CD4-positive, alpha-beta T cell treated with Interleukin-2 at 100 ng/mL for 4 hours (primary cell): ENCODE measurements at regions not wholly inside any gene's neighbourhood (a gene's known extent, or its start where the extent isn't known, plus 50 kb on each side); places are given as distances from the start of the nearest gene placed in this dataset.
"Not testable (repeated sequence)": the region's sequence is repeated elsewhere in the genome, so short reads cannot be mapped to it uniquely, and the experiment has no call there.

Experiments
- DNase-seq: peaks from one replicate; pipeline ENCODE4 v3.0.0-alpha.2; 2020; ENCODE audit warnings: low spot score

DNA sequence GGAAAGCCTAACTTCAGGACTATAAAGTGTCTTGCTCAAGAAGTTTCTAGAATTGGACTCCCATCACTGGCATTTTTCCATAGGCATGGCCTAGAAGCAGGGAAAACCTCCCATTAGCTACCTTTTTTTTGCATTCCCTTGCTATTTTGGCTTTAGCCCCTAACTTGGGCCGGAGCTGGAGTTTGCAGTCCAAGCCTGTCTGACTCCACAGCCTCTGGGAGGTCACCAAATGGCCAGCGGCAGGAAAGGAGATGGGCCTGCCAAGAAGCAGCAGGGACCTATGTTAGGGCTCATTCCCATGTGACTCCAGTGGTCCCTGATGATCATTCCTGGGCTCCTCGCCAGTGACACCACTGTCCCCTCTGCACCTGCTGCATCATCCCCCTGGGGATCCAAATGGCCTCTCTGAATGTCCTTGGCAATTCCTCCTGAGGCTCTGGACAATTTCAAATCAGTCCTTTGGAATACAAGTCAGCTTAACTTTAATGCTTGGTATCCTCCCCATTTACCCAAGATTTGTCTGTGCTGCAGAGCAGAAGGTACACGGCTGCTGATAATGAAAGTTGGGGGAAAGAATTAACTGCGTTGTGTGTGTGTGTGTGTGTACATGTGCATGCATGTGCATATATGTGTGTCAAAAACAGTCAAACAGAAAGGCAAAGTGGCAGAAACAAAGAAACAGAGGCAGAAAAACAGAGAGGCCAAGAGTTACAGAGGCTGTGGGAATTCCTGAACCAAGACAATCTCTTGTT is 69.8 kb upstream of the SERP2 start:
- no peak for DNase-seq

DNA sequence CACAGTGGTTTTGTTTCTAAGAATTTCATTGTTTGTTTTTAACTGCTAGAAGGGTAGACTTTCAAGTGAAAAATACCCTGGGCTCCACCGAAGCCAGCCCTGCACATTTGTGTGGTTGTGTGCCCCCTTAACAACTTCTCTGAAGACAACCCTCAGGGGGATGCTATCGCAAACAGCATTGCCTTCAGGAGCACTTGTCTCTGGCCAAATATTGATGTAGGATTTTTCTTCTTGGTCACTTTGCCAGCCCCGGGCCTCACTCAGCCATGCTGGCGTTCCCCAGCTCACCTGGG is 69.2 kb upstream of the SERP2 start:
- DNase-seq = no peak

DNA sequence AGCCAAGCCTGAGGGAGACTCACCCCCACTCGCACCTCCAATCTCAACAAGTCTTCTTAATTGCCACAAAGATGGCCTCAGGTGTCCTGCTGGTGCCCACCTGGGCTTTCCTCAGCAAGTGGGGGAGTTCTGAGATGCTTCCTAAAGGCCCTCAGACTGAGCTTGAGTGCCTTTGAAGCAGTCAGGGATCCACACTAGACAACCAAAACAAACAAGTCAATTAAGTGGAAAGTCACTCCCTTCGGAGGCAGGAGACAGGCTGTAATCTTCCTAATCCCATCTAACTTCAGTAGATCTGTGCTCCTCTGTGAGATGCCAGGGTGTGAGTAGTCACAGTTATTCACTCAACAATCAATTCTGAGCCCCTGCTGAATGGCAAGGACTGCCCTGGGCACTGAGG is 68.3 kb upstream of the SERP2 start:
- no peak for DNase-seq

DNA sequence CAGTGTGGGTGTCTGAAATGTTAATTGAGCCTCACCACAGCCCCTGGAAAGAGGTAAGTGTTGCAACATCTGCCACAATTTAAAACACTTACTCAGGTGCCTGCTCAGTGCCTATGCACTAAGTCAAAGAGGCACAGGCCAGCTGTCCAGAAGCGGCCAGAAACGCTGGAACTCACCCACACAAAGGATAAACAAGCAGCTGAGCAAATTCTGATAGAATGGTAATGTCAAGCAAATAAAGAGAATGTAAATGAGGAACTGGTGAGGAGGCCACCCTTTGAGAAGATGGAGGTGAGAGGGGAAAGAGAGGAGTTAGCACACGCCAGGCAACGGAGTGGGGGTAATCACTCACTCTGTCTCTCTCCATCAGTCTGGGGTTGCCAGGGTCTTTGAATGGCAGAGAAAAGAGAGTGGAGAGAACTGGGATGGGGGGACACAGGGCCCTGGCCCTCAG is 67.7 kb upstream of the SERP2 start:
- DNase-seq = no peak

DNA sequence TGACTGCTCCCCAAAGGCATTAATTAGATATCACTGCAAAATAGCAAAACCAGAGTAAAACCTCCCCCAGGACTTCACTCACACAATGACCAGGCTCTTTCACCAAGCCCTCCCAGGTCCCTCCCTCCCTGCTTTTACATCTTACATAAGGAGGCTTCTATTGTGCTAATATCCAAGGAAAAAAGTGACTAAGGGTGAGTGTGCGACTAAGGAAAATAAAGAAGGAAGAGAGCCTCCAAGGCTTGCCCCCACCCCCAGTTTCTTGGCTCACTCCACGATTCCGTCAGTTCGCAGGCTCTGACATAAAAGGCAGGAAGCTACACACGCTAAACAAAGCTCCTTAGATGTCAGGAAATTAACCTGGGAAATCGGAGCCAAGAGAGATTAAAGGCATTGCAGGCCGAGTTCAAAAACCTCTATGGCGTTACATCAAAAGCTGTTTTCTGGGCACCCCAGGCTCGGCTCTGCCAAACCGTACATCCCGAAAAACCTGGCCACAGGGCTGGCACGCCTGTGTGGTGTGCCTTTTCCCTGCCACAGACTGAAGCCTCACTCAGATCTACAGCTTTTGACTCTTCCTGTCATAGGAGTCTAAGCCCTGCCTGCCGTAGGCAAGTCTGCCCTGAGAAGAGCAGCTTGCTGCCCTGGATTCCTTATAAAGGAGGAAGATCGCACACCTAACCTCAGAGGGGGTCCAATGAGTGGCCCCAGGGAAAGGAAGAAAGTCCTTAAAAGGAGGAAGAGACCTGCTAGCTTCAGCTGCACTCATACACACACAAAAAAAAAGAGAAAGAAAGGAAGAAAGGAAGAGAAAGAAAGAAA is 67.0 kb upstream of the SERP2 start:
- DNase-seq = no peak

DNA sequence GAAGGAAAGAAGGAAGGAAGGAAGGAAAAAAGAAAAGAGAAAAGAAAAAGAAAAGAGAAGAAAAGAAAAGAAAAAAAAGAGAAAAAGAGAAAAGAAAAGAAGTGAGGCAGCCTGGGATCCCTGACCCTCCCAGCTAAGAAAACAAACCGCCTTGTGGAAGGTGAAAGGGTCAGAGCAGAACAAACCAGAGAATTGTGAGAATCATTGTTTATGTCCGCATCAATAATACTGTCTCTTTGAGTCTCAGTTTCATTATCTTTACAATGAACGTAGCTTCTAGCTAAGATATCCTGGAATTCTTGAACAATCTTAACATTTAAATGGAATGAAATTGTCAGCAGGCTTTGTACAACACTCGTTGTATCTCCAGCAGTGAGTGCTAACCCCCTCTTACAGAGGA is 66.4 kb upstream of the SERP2 start:
- DNase-seq = no peak

DNA sequence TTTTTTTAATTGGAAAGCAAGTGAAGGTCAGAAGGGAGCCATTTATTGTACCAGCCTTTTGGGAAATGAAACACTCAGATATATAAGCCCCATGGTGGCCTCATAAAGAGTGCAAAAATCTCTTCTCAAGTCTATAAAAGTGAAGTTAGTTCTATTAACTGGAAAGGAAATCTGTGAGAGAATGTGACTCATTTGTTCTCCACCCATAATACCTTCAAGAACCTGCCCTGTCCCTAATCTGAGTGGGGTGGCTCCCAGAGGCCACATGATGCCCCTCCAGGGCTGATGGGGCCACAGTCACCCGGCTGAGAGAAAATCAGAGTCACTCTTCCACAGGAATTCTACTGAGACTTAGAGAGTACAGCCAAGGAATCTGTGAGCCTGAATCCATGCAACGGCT is 65.8 kb upstream of the SERP2 start:
- DNase-seq = no peak

DNA sequence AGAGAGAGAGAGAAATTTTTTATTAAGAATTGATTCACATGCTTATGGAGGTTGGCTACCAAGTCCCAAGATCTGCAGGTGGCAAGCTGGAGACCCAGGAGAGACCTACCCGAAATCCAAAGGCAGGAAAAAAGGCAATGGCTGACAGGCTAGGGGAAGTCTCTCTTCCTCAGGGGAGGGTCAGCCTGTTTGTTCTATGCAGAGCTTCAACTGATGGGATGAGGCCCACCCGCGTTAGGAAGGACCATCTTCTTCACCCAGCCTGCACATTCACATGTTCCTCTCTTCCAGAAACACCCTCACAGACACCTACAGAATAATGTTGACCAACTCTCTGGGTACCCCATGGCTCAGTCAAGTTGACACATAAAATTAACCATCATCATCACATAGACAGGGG is 65.3 kb upstream of the SERP2 start:
- DNase-seq = no peak

DNA sequence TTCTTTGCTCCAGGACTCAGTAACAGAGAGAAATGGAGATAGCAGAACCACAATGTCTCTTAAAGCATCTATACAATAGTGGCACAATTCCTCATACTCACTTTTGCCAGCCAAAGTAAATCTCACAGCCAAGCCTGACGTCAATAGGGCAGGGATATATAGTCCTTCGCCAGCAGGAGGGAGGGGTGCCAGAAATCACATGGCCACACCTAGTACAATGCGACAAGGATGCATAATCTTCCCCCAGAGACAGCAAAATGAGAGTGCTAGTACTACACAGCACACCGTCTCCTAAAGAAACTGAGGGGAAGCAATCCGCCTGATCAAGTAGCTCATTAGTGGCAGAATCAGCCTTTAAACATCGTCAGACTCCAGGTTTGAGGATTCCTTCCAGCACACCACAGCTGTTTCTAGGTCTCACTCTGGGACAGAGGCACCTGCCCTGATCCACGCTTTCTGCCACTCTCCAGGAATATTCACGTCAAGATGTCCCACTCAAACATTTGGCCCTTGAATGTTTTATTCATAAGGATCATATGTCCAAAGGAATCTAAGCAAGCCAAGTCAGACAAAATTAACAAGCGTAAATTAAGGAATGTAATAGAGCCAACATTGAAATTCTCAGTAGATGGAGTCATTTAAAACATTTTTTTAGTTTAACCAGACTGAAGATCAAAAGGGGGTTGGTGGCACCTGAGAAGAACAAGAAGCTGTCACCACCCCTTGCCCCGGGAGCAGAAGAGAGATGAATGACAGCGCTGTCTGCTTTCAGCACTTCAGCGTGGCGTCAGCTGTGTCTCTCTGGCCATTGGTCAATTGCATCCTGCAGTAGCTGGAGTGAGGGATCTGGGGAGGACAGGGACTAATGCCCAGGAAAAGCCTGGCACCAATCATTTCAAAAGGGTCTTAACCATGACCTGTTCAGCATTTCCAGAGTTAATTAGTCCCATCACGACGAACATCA is 63.5 kb upstream of the SERP2 start:
- DNase-seq = no peak

DNA sequence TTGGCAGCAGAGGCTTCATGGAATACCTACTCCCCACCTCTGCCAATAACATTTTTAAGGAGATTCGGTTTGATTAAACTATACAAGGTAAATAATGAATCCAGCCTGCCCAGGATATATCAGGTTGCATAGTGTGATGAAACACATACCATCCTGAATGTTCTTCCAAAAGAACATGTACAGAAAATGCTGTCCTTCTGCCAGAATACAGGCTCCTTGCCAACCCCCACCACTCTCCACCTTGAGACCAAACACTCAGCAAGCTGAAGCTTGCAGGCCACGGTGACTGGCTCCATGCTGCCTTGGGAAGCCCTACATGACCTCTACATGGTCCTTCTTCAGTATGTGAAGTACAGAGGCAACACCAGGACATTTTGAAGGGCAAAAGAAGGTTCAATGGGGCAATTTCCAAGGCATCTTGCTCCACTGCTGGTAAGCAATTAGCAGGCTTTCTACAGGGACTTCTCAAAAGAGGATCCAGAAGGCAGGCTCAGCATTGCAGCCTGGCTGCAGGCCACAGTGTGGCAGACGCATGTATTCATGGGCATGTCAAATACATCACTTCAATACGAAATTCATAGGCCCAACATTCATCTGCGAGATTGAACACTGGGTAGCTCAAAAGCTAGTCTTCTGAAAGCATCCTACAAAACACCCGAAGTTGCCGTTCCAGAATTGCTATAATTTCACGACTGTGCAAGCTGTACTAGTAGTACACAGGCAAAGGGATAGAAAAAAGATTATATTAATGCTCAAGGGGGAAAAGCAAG is 62.4 kb upstream of the SERP2 start:
- DNase-seq = no peak

DNA sequence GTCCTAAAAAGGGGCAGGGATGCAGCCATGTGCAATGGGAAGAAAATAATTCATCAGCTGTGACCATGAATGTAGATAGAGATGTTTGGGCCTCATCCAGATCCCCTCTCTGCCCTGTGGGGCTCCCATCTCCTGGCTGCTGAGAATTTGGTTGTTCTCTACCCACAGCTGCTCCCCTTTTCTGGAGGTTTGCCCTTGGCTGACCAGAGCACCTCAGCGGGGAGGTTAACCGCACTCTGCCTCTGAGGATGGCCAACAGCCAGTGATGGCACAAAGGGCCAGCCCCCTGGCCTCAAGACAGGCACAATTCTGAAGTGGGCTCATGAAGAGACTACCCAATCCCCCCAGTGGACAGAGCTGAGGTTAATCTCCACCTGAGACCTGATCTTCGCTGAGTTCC is 61.5 kb upstream of the SERP2 start:
- DNase-seq = no peak

DNA sequence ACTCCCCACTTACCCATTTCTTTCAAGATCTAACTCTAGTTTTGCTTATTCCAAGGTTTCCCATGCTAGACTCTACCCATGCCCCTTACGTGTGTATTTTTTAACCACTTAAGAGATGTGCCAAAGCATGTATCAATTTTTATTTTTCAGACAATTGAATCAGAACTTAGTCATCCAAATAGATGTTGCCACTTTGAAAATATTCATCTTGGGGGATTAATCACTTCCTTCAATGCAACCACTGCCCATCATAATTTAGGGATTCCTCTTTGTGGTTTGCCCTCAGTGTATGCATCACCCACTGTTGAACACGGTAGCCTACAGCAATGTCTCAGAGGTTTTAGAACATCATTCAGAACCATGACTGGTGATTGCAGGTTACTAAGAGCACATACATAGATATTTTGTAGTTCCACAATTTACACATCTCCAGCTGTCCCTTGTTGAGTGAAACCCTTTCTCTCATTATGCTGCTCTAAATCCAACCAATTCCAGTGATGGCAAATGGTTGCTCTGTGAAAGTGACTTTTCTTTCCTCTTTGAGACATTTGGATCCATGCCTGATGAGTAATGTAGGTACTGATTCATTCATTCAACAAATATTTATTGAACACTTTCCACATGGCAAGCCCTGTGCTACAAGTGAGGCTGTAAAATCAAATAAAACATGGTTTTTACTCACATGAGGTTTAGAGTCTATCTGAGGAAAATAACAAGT is 60.6 kb upstream of the SERP2 start:
- DNase-seq = no peak

DNA sequence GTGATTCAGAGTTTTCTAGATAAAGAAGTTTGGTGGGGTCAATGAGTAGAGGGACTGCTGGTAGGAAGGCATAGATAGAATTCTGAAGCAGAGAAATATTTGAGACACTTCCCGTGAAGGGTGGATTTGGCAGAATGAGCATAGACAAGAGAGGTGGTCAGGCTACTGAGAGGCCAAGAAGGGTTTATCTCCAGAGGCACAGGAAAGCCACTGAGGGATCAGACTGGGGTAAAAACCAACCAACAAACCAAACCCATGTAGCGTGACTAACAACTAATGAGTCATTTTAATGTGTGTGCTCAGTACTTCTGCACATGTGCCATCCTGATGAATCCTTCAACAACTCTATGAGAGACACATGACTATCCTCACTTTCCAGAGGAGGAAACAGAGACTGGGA is 60.0 kb upstream of the SERP2 start:
- no peak for DNase-seq

DNA sequence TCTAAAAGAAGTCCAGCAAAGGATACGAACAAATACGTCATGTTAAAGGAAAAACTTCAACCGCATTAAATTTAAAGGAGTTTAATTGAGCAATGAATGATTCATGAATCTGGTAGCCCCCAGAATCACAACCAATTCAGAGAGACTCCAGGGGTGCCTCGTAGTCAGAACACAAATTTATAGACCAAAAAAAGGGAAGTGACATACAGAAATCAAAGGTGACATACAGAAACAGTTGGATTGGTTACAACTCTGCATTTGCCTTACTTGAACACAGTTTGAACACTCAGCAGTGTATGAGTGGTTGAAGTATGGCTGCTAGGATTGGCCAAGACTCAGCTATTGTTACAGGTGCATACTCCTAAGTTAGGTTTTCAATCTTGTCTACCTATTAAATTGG is 59.5 kb upstream of the SERP2 start:
- not testable (repeated sequence) for DNase-seq

DNA sequence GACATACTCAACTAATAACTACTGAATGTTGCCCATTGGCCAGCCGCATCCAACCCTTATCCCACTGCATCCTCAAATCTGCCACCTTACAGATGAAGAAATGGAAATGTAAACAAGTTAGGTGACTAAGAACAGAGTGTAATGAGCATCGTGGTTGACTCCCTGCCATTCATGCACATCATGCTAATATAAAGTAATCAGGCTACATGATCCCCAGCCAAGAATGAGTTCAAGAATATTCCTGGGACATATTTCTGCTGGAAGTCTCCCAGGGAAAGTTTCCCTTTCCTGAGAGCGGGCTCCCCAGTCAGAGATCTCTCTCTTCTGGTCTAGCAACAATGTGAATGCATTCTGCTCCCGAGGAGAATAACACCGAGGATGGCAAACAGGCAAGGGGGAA is 55.9 kb upstream of the SERP2 start:
- no peak for DNase-seq

DNA sequence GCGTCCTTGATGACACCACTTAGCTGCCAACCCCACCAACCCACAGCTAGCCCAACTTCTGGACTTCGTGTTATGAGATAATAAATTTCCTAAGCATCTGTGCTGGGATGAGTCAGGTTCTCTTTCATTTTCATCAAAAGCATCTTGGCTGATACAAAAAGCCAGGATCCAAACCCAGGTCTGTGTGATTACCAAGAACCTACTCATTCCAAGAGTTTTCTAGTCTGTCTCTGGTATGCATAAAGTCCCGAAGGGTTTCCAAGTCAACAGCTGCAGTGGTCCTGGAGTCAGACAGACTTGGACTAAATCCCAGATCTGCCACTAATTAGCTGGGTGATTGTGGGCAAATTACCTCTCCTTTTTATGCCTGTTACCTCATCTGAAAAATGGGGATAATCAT is 55.5 kb upstream of the SERP2 start:
- DNase-seq = no peak

DNA sequence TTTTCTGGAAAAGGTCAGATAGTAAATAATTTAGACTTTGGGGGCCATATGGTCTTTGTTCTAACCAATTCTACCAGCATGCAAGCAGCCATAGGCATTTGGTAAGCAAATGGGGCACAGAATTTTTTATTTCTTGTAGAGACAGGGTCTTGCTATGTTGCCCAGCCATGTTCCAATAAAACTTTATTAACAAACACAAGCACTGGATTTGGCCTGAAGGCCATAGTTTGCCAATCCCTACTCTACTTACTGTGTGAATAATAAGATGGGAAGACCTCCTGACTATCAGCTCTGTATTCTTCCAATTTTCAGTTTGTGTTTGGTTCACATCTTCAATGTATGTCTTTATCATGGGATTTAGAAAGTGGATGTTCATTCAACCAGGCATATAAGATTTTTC is 53.0 kb upstream of the SERP2 start:
- DNase-seq = no peak

DNA sequence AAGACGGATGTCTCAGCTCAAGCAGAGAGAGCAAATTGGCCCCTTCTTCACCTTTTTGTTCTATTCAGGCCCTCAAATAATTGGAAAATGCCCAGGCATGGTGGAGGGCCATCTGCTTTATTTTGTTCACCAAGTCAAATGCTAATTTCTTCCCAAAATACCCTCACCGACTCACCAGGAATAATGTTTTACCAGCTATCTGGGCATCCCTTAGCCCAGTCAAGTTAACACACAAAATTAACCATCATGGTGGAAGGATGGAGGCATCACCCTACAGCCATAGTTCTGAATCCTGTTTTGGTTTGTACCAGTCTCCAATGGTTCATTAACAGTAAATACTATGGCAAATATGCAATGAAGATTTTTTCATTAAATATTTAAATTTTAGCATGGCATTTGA is 51.7 kb upstream of the SERP2 start:
- no peak for DNase-seq

DNA sequence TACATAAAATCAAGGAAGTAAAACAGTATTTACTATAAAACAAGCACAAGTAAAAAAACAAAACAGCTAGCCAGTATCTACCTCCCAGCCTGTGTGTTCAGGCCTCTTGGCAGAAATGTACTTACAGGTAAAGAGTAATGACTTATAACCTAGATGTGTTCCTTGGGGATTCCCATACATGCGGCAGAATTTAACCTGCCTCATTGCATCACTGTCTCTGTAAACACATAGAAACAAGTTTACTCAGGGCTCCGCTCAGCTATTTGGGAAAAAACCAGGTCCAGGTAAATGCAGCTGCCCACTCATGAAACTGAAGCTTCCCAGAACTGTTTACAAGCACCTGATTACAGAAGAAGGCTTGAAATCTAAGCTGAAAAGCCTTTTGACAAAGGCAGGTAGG is 50.7 kb upstream of the SERP2 start:
- no peak for DNase-seq

DNA sequence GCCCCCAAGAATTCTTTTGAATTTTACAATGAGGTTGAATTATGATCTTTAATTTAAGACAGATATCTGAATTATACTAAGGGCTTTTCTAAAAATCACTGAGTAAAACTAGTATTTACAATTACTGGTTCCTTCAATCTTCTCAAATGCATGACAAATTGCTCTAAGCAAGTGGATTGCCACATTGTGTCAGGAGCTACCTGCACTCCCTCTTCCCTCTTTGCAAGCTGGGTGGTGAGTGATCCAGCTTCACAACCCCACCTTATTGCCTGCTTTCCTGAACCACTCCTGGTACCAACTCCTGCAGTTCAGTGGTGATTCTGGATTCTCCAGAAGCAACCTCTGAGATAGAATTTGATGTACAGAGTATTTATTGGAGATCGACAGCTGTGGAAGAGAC is 49.9 kb upstream of the SERP2 start:
- DNase-seq = no peak
